ENCODE measurements at regions not wholly inside any gene's neighbourhood (a gene's known extent, or its start where the extent isn't known, plus 50 kb on each side); places are given as distances from the start of the nearest gene placed in this dataset.

DNA sequence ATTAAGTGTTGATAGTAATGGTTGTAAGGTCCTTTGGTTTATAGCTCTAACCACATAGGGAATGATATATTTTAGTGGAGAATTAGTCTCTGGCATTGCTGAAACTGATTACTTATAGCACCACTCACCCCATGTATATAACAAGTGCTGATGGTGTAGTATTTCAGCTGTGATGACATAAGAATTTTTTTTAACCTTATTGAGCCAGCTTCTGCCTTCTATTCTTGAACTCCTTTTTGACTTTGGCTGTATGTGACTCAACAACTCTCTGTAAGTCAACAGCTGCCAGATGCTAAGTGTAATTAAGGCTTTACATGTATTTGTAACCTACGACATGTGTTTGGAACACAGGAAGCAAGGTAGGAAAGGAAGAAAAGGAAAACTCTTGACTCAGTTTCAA lies 929.6 kb upstream of the WWC1 start:
- TF ChIP-seq EP300 (conservative IDR thresholded peaks at IDR 0.05; ENCODE audit: poor library complexity, severe bottlenecking), result no peak
- TF ChIP-seq, protein P1, sequence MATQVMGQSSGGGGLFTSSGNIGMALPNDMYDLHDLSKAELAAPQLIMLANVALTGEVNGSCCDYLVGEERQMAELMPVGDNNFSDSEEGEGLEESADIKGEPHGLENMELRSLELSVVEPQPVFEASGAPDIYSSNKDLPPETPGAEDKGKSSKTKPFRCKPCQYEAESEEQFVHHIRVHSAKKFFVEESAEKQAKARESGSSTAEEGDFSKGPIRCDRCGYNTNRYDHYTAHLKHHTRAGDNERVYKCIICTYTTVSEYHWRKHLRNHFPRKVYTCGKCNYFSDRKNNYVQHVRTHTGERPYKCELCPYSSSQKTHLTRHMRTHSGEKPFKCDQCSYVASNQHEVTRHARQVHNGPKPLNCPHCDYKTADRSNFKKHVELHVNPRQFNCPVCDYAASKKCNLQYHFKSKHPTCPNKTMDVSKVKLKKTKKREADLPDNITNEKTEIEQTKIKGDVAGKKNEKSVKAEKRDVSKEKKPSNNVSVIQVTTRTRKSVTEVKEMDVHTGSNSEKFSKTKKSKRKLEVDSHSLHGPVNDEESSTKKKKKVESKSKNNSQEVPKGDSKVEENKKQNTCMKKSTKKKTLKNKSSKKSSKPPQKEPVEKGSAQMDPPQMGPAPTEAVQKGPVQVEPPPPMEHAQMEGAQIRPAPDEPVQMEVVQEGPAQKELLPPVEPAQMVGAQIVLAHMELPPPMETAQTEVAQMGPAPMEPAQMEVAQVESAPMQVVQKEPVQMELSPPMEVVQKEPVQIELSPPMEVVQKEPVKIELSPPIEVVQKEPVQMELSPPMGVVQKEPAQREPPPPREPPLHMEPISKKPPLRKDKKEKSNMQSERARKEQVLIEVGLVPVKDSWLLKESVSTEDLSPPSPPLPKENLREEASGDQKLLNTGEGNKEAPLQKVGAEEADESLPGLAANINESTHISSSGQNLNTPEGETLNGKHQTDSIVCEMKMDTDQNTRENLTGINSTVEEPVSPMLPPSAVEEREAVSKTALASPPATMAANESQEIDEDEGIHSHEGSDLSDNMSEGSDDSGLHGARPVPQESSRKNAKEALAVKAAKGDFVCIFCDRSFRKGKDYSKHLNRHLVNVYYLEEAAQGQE (IDR thresholded peaks at IDR 0.05; ENCODE audit: borderline replicate concordance), result no peak
- TF ChIP-seq TAF1 (IDR thresholded peaks at IDR 0.05; ENCODE audit: low read depth), result no peak
- TF ChIP-seq MXI1 (conservative IDR thresholded peaks at IDR 0.05; ENCODE audit: poor library complexity, severe bottlenecking), result no peak
- Histone ChIP-seq H3K9me2 (ENCODE audit: insufficient read depth, low read length) (no peaks in the 10 kb centered on the region), H3K9ac (ENCODE audit: low read length) (no peak overlapping the region), H3K79me2 (replicated peaks; ENCODE audit: insufficient read depth, low read length) (no peaks in the 10 kb centered on the region), H3K4me2 (ENCODE audit: low read length) (no peak overlapping the region), H3F3A (ENCODE audit: insufficient read depth, low read length, poor library complexity, severe bottlenecking) (no peaks in the 10 kb centered on the region), H4K20me1 (ENCODE audit: insufficient read depth) (no peaks in the 10 kb centered on the region), H2AFZ (ENCODE audit: low read depth, low read length) (no peak overlapping the region), H3K27me3 (ENCODE audit: insufficient read depth, low read depth, low read length) (no peaks in the 10 kb centered on the region), H3K9me3 (ENCODE audit: low read length) (no peaks in the 10 kb centered on the region), H3K27ac (ENCODE audit: low read length) (no peak overlapping the region), H3K36me3 (ENCODE audit: insufficient read depth, low read length) (no peaks in the 10 kb centered on the region), H3K4me3 (ENCODE audit: low read length) (no peak overlapping the region)

DNA sequence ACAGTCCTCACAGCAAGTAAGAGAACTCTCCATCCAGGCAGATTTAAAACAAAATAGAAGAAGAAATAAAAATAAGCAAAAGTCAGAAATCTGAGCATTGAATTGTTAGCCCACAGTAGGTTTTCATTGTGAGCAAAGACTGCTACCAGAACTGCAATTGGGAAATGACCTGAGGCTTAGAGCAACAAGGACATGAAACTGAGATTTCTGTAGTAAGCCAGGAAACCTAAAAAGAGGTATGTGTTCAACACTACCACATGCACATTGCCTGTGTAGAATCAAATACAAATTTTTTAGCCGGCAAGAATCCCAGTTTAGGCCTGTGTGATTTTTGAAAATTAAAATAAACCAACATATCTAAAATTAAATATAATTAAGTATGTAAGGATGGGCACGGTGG lies 928.4 kb upstream of the WWC1 start:
- H3K9ac ChIP-seq (ENCODE audit: low read length), result no peak overlapping the region
- H3K36me3 ChIP-seq (ENCODE audit: insufficient read depth, low read length), result no peaks in the 10 kb centered on the region
- H3K9me3 ChIP-seq (ENCODE audit: low read length), result no peaks in the 10 kb centered on the region
- H3K4me3 ChIP-seq (ENCODE audit: low read length), result no peak overlapping the region
- H3K27ac ChIP-seq (ENCODE audit: low read length), result no peak overlapping the region
- H3K9me2 ChIP-seq (ENCODE audit: insufficient read depth, low read length), result no peaks in the 10 kb centered on the region
- TF ChIP-seq TAF1 (IDR thresholded peaks at IDR 0.05; ENCODE audit: low read depth), result no peak
- no peak for TF ChIP-seq POLR2AphosphoS5 (IDR thresholded peaks at IDR 0.05)
- TF ChIP-seq EP300 (conservative IDR thresholded peaks at IDR 0.05; ENCODE audit: poor library complexity, severe bottlenecking), result no peak
- H3K27me3 ChIP-seq (ENCODE audit: insufficient read depth, low read depth, low read length), result no peaks in the 10 kb centered on the region
- no peak overlapping the region for H2AFZ ChIP-seq (ENCODE audit: low read depth, low read length)
- no peaks in the 10 kb centered on the region for H3F3A ChIP-seq (ENCODE audit: insufficient read depth, low read length, poor library complexity, severe bottlenecking)
- no peaks in the 10 kb centered on the region for H4K20me1 ChIP-seq (ENCODE audit: insufficient read depth)
- no peaks in the 10 kb centered on the region for H3K79me2 ChIP-seq (replicated peaks; ENCODE audit: insufficient read depth, low read length)
- H3K4me2 ChIP-seq (ENCODE audit: low read length), result no peak overlapping the region

- Histone ChIP-seq H3K4me2 (ENCODE audit: low read length) (no peak overlapping the region), H3K4me3 (ENCODE audit: low read length) (no peak overlapping the region), H3K9me2 (ENCODE audit: insufficient read depth, low read length) (no peaks in the 10 kb centered on the region), H3K27me3 (ENCODE audit: insufficient read depth, low read depth, low read length) (no peaks in the 10 kb centered on the region), H2AFZ (ENCODE audit: low read depth, low read length) (no peak overlapping the region), H3F3A (ENCODE audit: insufficient read depth, low read length, poor library complexity, severe bottlenecking) (no peaks in the 10 kb centered on the region), H3K36me3 (ENCODE audit: insufficient read depth, low read length) (no peaks in the 10 kb centered on the region), H3K9me3 (ENCODE audit: low read length) (no peaks in the 10 kb centered on the region), H3K79me2 (replicated peaks; ENCODE audit: insufficient read depth, low read length) (no peaks in the 10 kb centered on the region), H3K27ac (ENCODE audit: low read length) (no peak overlapping the region), H3K9ac (ENCODE audit: low read length) (no peak overlapping the region), H4K20me1 (ENCODE audit: insufficient read depth) (no peaks in the 10 kb centered on the region)
- no peak for TF ChIP-seq TAF1 (IDR thresholded peaks at IDR 0.05; ENCODE audit: low read depth)
- TF ChIP-seq, protein P2, sequence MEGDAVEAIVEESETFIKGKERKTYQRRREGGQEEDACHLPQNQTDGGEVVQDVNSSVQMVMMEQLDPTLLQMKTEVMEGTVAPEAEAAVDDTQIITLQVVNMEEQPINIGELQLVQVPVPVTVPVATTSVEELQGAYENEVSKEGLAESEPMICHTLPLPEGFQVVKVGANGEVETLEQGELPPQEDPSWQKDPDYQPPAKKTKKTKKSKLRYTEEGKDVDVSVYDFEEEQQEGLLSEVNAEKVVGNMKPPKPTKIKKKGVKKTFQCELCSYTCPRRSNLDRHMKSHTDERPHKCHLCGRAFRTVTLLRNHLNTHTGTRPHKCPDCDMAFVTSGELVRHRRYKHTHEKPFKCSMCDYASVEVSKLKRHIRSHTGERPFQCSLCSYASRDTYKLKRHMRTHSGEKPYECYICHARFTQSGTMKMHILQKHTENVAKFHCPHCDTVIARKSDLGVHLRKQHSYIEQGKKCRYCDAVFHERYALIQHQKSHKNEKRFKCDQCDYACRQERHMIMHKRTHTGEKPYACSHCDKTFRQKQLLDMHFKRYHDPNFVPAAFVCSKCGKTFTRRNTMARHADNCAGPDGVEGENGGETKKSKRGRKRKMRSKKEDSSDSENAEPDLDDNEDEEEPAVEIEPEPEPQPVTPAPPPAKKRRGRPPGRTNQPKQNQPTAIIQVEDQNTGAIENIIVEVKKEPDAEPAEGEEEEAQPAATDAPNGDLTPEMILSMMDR (IDR thresholded peaks at IDR 0.05; ENCODE audit: poor library complexity, severe bottlenecking), result no peak
- TF ChIP-seq SMC3 (conservative IDR thresholded peaks at IDR 0.05; ENCODE audit: poor library complexity), result no peak
Measured at GRCh38 chr5:167375125-167375524, 916.3 kb upstream of the WWC1 start.
